ENCODE measurements at regions not wholly inside any gene's neighbourhood (a gene's known extent, or its start where the extent isn't known, plus 50 kb on each side); places are given as distances from the start of the nearest gene placed in this dataset.

DNA sequence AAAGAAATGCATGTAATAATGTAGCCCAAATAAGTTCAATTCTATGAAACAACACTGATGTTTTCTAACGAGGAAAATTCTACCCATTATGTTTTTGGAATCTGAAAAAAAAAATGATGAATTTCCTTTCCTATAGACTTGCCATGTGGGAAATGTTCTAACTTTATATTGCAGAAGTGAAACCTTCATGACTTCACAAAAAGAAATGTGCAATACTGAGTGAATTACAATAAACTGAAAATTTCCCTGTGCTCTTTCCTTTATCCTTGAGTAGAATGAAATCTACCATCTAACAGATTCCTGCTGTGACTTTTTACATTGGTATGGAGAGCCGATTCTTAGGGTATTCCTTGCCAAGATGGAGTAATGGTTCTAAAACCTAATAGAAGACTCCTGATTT is 1622.5 kb downstream of the MAT2B start:
- DNase-seq (ENCODE audit: low read depth, low spot score) (no peak), FAIRE-seq (no peak)
- Histone ChIP-seq H3K79me2 (ENCODE audit: control insufficient read depth, insufficient read depth, low read length) (no peaks in the 10 kb centered on the region), H3K36me3 (ENCODE audit: control insufficient read depth in 2 of 2, extremely low read depth in 1 of 2, insufficient read depth in 2 of 2, low read length in 2 of 2) (no peaks in the 10 kb centered on the region), H3K4me2 (ENCODE audit: insufficient read depth, low read length) (no peak overlapping the region), H4K20me1 (replicated peaks; ENCODE audit: control insufficient read depth, extremely low read depth, insufficient read depth, low read length) (no peaks in the 10 kb centered on the region), H3K27me3 (ENCODE audit: control insufficient read depth in 2 of 2, insufficient read depth in 2 of 2, low read length in 2 of 2) (no peaks in the 10 kb centered on the region), H2AFZ (ENCODE audit: low read depth, low read length) (no peak overlapping the region), H3K4me1 (ENCODE audit: control insufficient read depth, extremely low read depth, insufficient read depth, low read length) (no peaks in the 10 kb centered on the region), H3K9me1 (replicated peaks; ENCODE audit: control insufficient read depth, extremely low read depth, insufficient read depth, low read length) (no peaks in the 10 kb centered on the region), H3K27ac (ENCODE audit: insufficient read depth, low read depth, low read length) (no peak overlapping the region), H3K9ac (replicated peaks; ENCODE audit: extremely low read depth, insufficient read depth, low read length) (no peak overlapping the region), H3K4me3 (replicated peaks in 1 of 3; ENCODE audit: insufficient read depth in 1 of 3, low read depth in 1 of 3, low read length in 3 of 3) (no peak overlapping the region), H3K9me3 (replicated peaks; ENCODE audit: control insufficient read depth, insufficient read depth, low read length) (peaks cover 1% of the 10 kb centered on the region)
- dilution Hi-C loops (cut with MboI; ENCODE audit: extremely low pct_ligation_motif_present, low sequenced_read_pairs) = no loop called here
- no TSS peak for BruUV-seq (replicated peaks)
- no peak for TF ChIP-seq GATA2 (IDR thresholded peaks at IDR 0.05; ENCODE audit: insufficient read depth, insufficient read length, low read depth, low read length)
- no peak for TF ChIP-seq CTCF (IDR thresholded peaks at IDR 0.05; ENCODE audit: extremely low read depth in 1 of 2, insufficient read depth in 1 of 2, low read depth in 1 of 2, low read length in 2 of 2)
- no peak for TF ChIP-seq MYC (IDR thresholded peaks at IDR 0.05; ENCODE audit: low read depth, low read length)
- TF ChIP-seq EZH2 (IDR thresholded peaks at IDR 0.05; ENCODE audit: borderline replicate concordance, low read depth, low read length, severe bottlenecking) = no peak
- CTCF ChIA-PET = interaction anchor here (0.6 kb wide), 1 partner anchor 997 kb away, joined by 3 read pairs; no protein-coding TSS in a partner anchor
- POLR2A ChIA-PET = no interaction called here
- intact Hi-C loops (cut with micrococcal nuclease) = no loop called here

GRCh38 chr5:165130656-165131055 is 1625.2 kb downstream of the MAT2B start:
- intact Hi-C loops (cut with micrococcal nuclease) = no loop called here
- FAIRE-seq = no peak

More at GRCh38 chr5:165130656-165131055, 1625.2 kb downstream of the MAT2B start:
- DNase-seq (ENCODE audit: low read depth, low spot score) = no peak
- H3K79me2 ChIP-seq (ENCODE audit: control insufficient read depth, insufficient read depth, low read length) = no peaks in the 10 kb centered on the region
- H3K36me3 ChIP-seq (ENCODE audit: control insufficient read depth in 2 of 2, extremely low read depth in 1 of 2, insufficient read depth in 2 of 2, low read length in 2 of 2) = no peaks in the 10 kb centered on the region
- no peaks in the 10 kb centered on the region for H4K20me1 ChIP-seq (replicated peaks; ENCODE audit: control insufficient read depth, extremely low read depth, insufficient read depth, low read length)
- no peak overlapping the region for H2AFZ ChIP-seq (ENCODE audit: low read depth, low read length)
- H3K27ac ChIP-seq (ENCODE audit: insufficient read depth, low read depth, low read length) = no peak overlapping the region
- no peaks in the 10 kb centered on the region for H3K4me1 ChIP-seq (ENCODE audit: control insufficient read depth, extremely low read depth, insufficient read depth, low read length)
- H3K27me3 ChIP-seq (ENCODE audit: control insufficient read depth in 2 of 2, insufficient read depth in 2 of 2, low read length in 2 of 2) = no peaks in the 10 kb centered on the region
- no peaks in the 10 kb centered on the region for H3K9me1 ChIP-seq (replicated peaks; ENCODE audit: control insufficient read depth, extremely low read depth, insufficient read depth, low read length)
- H3K9me3 ChIP-seq (replicated peaks; ENCODE audit: control insufficient read depth, insufficient read depth, low read length) = peaks cover 4% of the 10 kb centered on the region
- CTCF ChIA-PET = no interaction called here
- POLR2A ChIA-PET = no interaction called here
- H3K4me3 ChIP-seq (replicated peaks in 1 of 3; ENCODE audit: insufficient read depth in 1 of 3, low read depth in 1 of 3, low read length in 3 of 3) = no peak overlapping the region
- no peak overlapping the region for H3K9ac ChIP-seq (replicated peaks; ENCODE audit: extremely low read depth, insufficient read depth, low read length)
- dilution Hi-C loops (cut with MboI; ENCODE audit: extremely low pct_ligation_motif_present, low sequenced_read_pairs) = no loop called here
- TF ChIP-seq GATA2 (IDR thresholded peaks at IDR 0.05; ENCODE audit: insufficient read depth, insufficient read length, low read depth, low read length) (no peak), POLR2A (IDR thresholded peaks at IDR 0.05; ENCODE audit: low read depth, low read length) (no peak), JUN (IDR thresholded peaks at IDR 0.05; ENCODE audit: borderline replicate concordance, insufficient read depth, insufficient read length, low read depth) (no peak), CTCF (IDR thresholded peaks at IDR 0.05; ENCODE audit: extremely low read depth in 1 of 2, insufficient read depth in 1 of 2, low read depth in 1 of 2, low read length in 2 of 2) (no peak)
- no peak overlapping the region for H3K4me2 ChIP-seq (ENCODE audit: insufficient read depth, low read length)
- BruUV-seq (replicated peaks) = no TSS peak

All from endothelial cell of umbilical vein (primary cell).